SKM-1 treated with dmso at 0.1 percent for 144 hours (cell line): ENCODE measurements at regions not wholly inside any gene's neighbourhood (a gene's known extent, or its start where the extent isn't known, plus 50 kb on each side); places are given as distances from the start of the nearest gene placed in this dataset.

Source experiments
- DNase-seq: peaks from one replicate; lab custom pipeline; 2025; ENCODE audit not compliant: unreplicated experiment; lab: John Stamatoyannopoulos, UW

- no peak for DNase-seq
Measured at GRCh38 chr17:13243585-13243984, 225.8 kb upstream of the ELAC2 start.

GRCh38 chr17:13240851-13241250, 223.0 kb upstream of the ELAC2 start:
- DNase-seq = no peak

GRCh38 chr17:13230350-13231264, 212.8 kb upstream of the ELAC2 start:
- no peak for DNase-seq

GRCh38 chr17:13228225-13228624, 210.4 kb upstream of the ELAC2 start:
- no peak for DNase-seq

- DNase-seq = no peak
Measured at GRCh38 chr17:13222975-13223374, 205.1 kb upstream of the ELAC2 start.

GRCh38 chr17:13212860-13213259, 195.0 kb upstream of the ELAC2 start:
- no peak for DNase-seq

- DNase-seq = no peak
Measured at GRCh38 chr17:13209081-13209480, 191.3 kb upstream of the ELAC2 start.

GRCh38 chr17:13204607-13205237, 186.9 kb upstream of the ELAC2 start:
- no peak for DNase-seq

- no peak for DNase-seq
Measured at GRCh38 chr17:13202835-13203234, 185.0 kb upstream of the ELAC2 start.

- no peak for DNase-seq
Measured at GRCh38 chr17:13200671-13201070, 182.8 kb upstream of the ELAC2 start.

GRCh38 chr17:13199425-13199824, 181.6 kb upstream of the ELAC2 start:
- no peak for DNase-seq

GRCh38 chr17:13197586-13197985, 179.8 kb upstream of the ELAC2 start:
- DNase-seq = no peak

- DNase-seq = no peak
Measured at GRCh38 chr17:13194887-13195286, 177.1 kb upstream of the ELAC2 start.

GRCh38 chr17:13182854-13183253, 165.0 kb upstream of the ELAC2 start:
- DNase-seq = no peak

GRCh38 chr17:13182450-13182849, 164.6 kb upstream of the ELAC2 start:
- DNase-seq = no peak

- DNase-seq = no peak
Measured at GRCh38 chr17:13181683-13182082, 163.9 kb upstream of the ELAC2 start.

- DNase-seq = no peak
Measured at GRCh38 chr17:13176436-13176835, 158.6 kb upstream of the ELAC2 start.

- DNase-seq = no peak
Measured at GRCh38 chr17:13171790-13172189, 154.0 kb upstream of the ELAC2 start.

- DNase-seq = no peak
Measured at GRCh38 chr17:13162361-13162760, 144.5 kb upstream of the ELAC2 start.

GRCh38 chr17:13160790-13161189, 143.0 kb upstream of the ELAC2 start:
- no peak for DNase-seq

- no peak for DNase-seq
Measured at GRCh38 chr17:13160296-13160695, 142.5 kb upstream of the ELAC2 start.

- DNase-seq = no peak
Measured at GRCh38 chr17:13158494-13159240, 140.8 kb upstream of the ELAC2 start.
